HepG2 (cell line): ENCODE measurements at regions not wholly inside any gene's neighbourhood (a gene's known extent, or its start where the extent isn't known, plus 50 kb on each side); places are given as distances from the start of the nearest gene placed in this dataset.

Source experiments
- AGO1 ChIP-seq: fragments of 200-400 bp; formaldehyde crosslinking; IDR thresholded peaks from 2 replicates; pipeline ENCODE4 v1.6.1; 2017; ENCODE audit warnings: mild to moderate bottlenecking, low read depth, low read length, moderate library complexity; ENCODE audit not compliant: poor library complexity, severe bottlenecking
- MBNL3 ChIP-seq: fragments of 250-450 bp; sonication (Bioruptor Pico); conservative IDR thresholded peaks from 2 replicates; pipeline ENCODE4 v1.8.0; 2022; ENCODE audit warnings: mild to moderate bottlenecking, inconsistent platforms
- MEIS2 ChIP-seq: sonication (generic); formaldehyde crosslinking; IDR thresholded peaks from 2 replicates; pipeline ENCODE4 v1.9.0; 2021; ENCODE audit warnings: mild to moderate bottlenecking, missing genetic modification reagents
- POLR2A ChIP-seq, 2 experiments: IDR thresholded peaks; 2 replicates each; pipeline ENCODE4 v1.6.1; 2011; ENCODE audit warnings: low read depth in 2 of 2, low read length in 2 of 2, mild to moderate bottlenecking in 1 of 2, moderate library complexity in 1 of 2; ENCODE audit not compliant: insufficient read depth in 1 of 2
- RBM39 ChIP-seq: fragments of 200-400 bp; formaldehyde crosslinking; IDR thresholded peaks from one replicate; pipeline ENCODE4 v1.6.1; 2018; ENCODE audit warnings: antibody characterized with exemption, mild to moderate bottlenecking, low read depth, low read length; ENCODE audit not compliant: poor library complexity, severe bottlenecking
- ZNF34 ChIP-seq: sonication (generic); formaldehyde crosslinking; IDR thresholded peaks from 2 replicates; pipeline ENCODE4 v1.4.0; 2020; ENCODE audit warnings: mild to moderate bottlenecking, missing genetic modification reagents, borderline replicate concordance
- ZNF44 ChIP-seq: sonication (generic); formaldehyde crosslinking; IDR thresholded peaks from 2 replicates; pipeline ENCODE4 v1.5.1; 2020; ENCODE audit warnings: mild to moderate bottlenecking, missing genetic modification reagents
- ZNF660 ChIP-seq: sonication (generic); formaldehyde crosslinking; IDR thresholded peaks from 2 replicates; pipeline ENCODE4 v1.5.1; 2020; ENCODE audit warnings: mild to moderate bottlenecking, low read depth, missing genetic modification reagents, borderline replicate concordance
- TF ChIP-seq, protein P1 (sequence below): sonication (generic); formaldehyde crosslinking; IDR thresholded peaks from 2 replicates; pipeline ENCODE4 v1.5.0; 2020; ENCODE audit warnings: mild to moderate bottlenecking, missing genetic modification reagents, moderate library complexity
- TF ChIP-seq, protein P2 (sequence below): sonication (generic); formaldehyde crosslinking; conservative IDR thresholded peaks from 2 replicates; pipeline ENCODE4 v1.5.0; 2020; ENCODE audit warnings: missing genetic modification reagents
- TF ChIP-seq, protein P3 (sequence below): IDR thresholded peaks from 2 replicates; pipeline ENCODE4 v1.6.1; 2016; ENCODE audit warnings: low read depth, control low read depth

DNA sequence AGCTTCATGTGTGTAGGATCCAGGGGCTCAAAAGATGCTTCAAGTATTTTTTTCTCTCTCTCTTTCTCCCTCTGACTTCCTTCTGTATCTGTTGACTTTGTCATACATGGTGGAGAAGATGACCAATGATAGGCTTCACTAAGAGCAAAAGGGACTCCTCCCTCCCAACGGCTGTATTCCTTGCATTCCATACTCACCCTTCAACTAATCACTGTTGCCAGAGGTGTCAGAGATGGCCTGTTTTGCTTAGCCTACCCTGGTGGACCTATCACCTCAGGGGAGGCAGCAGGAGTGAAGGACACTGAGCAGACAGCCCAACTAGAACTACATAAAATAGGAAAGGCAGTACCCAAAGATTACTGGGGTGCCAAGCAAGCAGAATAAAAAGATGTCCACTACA lies 62.2 kb upstream of the C1QTNF7 start:
- TF ChIP-seq, protein P1, sequence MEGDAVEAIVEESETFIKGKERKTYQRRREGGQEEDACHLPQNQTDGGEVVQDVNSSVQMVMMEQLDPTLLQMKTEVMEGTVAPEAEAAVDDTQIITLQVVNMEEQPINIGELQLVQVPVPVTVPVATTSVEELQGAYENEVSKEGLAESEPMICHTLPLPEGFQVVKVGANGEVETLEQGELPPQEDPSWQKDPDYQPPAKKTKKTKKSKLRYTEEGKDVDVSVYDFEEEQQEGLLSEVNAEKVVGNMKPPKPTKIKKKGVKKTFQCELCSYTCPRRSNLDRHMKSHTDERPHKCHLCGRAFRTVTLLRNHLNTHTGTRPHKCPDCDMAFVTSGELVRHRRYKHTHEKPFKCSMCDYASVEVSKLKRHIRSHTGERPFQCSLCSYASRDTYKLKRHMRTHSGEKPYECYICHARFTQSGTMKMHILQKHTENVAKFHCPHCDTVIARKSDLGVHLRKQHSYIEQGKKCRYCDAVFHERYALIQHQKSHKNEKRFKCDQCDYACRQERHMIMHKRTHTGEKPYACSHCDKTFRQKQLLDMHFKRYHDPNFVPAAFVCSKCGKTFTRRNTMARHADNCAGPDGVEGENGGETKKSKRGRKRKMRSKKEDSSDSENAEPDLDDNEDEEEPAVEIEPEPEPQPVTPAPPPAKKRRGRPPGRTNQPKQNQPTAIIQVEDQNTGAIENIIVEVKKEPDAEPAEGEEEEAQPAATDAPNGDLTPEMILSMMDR (CRISPR knock-in tag), result no peak
- no peak for TF ChIP-seq ZNF660
- no peak for TF ChIP-seq MBNL3 (CRISPR knock-in tag)
- no peak for TF ChIP-seq AGO1
- TF ChIP-seq ZNF44 (CRISPR knock-in tag), result no peak
- TF ChIP-seq, protein P2, sequence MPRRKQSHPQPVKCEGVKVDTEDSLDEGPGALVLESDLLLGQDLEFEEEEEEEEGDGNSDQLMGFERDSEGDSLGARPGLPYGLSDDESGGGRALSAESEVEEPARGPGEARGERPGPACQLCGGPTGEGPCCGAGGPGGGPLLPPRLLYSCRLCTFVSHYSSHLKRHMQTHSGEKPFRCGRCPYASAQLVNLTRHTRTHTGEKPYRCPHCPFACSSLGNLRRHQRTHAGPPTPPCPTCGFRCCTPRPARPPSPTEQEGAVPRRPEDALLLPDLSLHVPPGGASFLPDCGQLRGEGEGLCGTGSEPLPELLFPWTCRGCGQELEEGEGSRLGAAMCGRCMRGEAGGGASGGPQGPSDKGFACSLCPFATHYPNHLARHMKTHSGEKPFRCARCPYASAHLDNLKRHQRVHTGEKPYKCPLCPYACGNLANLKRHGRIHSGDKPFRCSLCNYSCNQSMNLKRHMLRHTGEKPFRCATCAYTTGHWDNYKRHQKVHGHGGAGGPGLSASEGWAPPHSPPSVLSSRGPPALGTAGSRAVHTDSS (CRISPR knock-in tag), result no peak
- TF ChIP-seq, protein P3, sequence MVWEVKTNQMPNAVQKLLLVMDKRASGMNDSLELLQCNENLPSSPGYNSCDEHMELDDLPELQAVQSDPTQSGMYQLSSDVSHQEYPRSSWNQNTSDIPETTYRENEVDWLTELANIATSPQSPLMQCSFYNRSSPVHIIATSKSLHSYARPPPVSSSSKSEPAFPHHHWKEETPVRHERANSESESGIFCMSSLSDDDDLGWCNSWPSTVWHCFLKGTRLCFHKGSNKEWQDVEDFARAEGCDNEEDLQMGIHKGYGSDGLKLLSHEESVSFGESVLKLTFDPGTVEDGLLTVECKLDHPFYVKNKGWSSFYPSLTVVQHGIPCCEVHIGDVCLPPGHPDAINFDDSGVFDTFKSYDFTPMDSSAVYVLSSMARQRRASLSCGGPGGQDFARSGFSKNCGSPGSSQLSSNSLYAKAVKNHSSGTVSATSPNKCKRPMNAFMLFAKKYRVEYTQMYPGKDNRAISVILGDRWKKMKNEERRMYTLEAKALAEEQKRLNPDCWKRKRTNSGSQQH (CRISPR knock-in tag), result no peak
- no peak for TF ChIP-seq MEIS2 (CRISPR knock-in tag)
- no peak for TF ChIP-seq RBM39
- TF ChIP-seq ZNF34 (CRISPR knock-in tag), result no peak
- no peak for TF ChIP-seq POLR2A (IDR thresholded peaks at IDR 0.05; ENCODE audit: insufficient read depth in 1 of 2, low read depth in 2 of 2, low read length in 2 of 2)
